GM18867 (cell line): ENCODE measurements at regions not wholly inside any gene's neighbourhood (a gene's known extent, or its start where the extent isn't known, plus 50 kb on each side); places are given as distances from the start of the nearest gene placed in this dataset.
A peak's percentile ranks its signal among the peaks of the same experiment; 100 is the strongest.
"Not testable (repeated sequence)": the region's sequence is repeated elsewhere in the genome, so short reads cannot be mapped to it uniquely, and the experiment has no call there.

Experiments
- ATAC-seq: cut with Tn5 transposase; IDR thresholded peaks from one replicate; pipeline ENCODE4 v1.9.1; 2021; ENCODE audit warnings: mild to moderate bottlenecking, moderate library complexity; ENCODE audit not compliant: unreplicated experiment

DNA sequence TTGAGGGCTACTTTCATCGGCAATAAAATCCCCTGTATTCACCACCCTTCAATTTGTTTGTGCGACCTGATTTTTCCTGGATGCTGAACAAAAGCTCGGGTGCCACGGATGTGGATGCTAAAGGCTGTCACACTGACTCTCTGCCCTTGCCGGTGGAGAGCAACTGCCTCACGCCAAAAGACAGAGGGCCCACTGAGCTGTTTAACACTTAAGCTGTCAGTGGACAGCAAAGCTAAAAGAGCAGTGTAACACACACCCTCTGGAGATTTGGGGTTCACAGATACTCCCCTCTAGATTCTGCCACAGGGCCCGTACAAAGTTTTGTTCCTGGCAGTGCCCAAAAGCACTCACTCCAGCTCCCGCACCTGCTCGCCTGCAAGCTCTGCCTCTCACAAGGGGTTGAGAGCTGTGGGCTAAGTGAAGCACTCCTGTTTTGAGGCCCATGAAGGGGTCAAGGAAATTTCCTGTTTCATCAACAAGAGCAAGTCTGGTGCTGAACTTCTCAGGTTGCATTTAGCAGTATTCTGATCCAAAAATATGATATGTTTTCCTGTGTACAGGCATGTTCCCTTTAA lies 1571.9 kb downstream of the ADGRL3 start:
- ATAC-seq, result no peak

DNA sequence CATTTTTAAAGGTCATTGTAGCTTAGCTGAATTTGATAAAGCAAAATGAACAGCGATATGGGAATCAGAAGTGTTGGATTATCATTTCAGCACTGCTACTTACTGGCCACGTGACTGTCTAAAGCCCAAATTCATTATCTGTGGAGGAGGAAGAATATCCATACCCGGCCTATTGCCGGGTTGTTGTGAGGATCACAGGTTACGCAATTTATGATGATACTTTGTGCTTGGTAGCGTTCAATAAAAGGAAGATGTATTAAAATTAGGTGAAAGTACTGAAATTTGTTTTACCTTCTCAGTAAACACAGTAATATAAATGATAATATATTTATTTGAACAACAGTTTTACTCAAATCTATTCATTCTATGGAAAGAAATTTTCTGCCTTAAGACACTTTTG lies 1540.2 kb downstream of the ADGRL3 start:
- no peak for ATAC-seq

DNA sequence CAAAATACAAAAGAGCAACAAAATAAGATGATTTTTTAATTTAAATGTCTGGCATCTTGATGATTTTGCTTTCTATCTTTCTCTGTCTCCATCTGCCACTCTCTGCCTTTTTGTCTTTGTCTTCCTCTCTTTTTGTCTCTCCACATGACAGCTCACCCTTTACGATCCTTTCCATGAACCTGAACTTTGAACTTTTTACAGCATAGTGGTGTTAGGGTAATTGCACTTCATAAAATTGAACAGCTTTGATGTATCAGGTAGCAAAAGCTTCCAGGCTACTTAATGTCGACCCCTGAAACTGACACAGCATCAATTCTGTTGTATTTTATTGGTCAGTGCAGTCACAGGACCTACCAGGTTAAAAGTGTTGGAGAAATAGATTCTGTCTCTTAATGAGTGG lies 1517.0 kb downstream of the ADGRL3 start:
- ATAC-seq, result no peak

DNA sequence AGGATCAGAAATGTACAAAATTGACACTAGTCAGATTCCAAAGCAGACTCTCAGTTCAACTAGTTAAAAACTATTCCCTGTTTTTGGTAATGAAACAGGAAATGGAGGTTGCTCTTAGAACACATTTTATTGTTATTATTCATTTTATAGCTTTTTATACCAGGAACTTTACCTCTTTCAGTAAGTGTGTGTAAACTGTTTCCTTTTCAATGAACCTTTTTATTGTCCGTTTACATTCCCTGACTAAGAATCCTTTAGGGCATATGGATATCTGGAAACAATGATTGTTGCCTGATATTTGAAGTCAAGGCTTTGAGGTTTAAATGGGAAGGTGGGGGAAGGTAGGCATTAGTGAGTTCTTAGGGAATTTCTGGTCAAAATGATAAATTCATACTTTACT lies 1511.4 kb downstream of the ADGRL3 start:
- no peak for ATAC-seq

DNA sequence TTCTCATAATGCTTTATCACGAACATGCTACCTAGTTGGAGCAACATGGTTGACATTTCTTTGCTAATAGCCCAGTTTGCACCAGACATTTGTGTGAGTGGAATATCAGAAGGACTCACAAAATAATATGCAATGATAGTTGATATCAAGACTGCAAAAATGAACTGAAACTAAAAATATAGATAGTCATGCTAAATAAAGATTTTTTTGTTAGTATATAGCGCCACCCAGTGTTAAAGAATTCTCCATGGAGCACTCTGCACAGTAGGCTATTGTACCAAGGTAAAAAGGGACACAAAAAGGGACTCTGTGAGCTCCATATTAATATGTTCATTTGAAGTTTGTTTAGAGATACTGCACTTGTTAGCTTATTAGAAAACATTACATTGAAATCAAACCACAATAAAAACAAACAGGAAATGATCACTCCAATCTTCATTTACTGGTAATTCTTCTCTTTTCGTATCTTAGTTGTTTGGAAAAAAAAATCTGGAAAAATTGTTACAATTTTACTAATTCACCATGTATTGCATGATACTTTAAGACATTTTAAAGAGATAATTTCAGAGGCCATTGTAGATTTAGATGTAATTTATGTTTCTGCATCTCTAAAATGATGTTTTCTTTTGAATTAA lies 1509.6 kb downstream of the ADGRL3 start:
- ATAC-seq, result peak; percentile 79

DNA sequence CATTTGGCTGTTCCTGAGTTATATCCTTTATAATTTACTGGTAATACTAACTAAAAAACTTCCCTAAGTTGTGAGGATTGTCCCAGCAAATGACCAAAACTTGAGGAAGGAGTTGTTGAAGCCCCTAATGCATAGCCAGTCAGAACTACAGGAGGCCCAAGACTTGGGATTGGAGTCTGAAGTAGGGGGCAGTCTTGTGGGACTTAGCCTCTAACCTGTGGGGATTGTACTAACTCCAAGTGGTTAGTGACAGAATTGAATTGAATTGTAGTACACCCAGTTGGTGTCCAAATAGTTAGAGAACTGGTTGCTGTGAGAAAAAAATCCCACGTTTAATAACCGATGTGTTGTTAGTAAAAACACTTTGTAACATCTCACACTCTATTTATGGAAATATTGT lies 1506.3 kb downstream of the ADGRL3 start:
- no peak for ATAC-seq

DNA sequence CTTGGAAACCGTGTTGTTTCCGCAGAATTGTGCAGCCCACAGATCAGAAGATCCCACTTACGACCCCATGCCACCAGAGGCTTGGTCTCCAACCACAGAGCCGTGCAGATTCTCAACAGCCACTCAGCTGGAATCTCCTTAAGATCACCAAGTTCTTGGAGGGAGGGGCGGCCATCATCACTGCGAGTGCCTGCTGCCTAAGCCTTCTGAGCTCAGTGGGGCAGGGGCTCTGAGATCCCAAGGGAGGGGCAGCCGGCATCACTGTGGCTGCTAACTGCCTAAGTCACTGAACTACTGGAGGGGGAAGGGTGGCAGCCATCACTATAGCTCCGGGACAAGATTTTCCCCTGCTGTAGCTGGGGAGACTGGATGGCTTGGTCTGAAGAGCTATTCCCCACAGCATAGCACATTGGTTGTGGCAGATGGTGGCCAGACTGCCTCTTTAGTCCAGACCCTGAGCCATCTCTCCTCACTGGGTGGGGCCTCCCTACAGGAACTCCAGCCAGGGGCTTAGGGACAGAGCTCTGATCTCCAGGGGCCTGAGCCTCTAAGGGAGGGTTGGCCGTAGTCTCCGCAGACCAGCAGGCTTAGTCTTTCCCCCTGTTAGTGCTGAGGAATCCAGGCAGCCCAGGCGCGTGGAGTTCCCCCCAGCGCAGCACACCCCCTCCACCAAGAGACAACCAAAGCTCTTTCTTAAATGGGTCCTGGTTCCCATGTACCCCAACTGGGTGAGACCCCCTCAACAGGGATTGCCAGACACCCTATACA lies 1483.9 kb downstream of the ADGRL3 start:
- no peak for ATAC-seq

DNA sequence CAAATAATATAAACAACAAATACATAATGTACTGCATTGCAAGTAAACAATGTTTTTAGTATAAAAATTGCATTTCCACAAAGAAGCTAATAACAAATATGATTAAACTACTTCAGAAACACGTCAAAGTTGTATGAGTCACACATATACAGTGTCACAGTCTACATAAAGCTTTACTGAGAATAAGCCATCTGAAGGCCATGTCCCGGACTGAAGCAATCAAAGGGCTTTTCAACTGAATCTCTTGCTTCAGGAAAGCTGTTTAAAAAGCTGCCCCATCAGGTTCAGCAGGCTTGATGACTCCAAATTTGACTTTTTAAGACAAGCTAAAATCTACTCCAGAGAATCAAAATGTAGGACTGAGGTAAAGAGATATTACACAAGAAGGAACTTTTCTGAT lies 1476.8 kb downstream of the ADGRL3 start:
- ATAC-seq, result no peak

DNA sequence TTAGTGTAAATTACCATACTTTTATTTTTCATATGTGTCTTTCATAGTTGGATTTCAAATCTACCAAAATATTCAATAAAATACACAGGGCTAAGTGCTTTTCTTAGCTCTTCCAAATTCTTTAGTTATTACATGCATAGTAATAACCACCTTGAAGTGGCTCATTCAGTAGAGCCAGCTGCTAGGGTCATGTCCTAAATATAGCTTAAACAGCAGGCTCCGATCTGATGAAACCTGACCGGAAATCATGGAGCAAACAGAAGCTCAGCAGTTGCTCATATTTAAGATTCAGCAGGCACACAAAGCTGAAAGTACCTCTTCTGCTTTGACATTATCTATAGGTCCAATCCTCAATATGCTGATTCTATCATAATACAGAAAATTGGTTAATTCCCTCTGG lies 1470.4 kb downstream of the ADGRL3 start:
- no peak for ATAC-seq

DNA sequence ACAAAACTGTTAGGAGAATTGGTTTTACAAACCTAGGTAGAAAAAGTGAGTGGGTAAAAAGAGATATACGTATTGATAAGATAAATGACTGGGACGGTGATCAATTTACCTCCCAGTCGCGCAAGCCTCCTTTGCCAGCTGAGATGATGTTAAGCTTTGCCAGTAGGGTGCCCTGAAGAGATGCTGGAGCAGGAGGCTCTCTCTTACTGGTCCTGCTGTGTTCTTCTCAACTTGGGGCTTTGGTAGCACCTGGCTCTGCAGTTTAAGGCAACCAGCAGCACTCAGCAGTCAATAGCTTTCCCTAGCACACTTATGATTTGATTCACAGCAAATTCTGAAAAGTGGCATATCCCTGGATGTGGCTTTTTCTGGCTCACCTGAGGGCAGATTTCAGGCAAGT lies 1461.7 kb downstream of the ADGRL3 start:
- no peak for ATAC-seq

DNA sequence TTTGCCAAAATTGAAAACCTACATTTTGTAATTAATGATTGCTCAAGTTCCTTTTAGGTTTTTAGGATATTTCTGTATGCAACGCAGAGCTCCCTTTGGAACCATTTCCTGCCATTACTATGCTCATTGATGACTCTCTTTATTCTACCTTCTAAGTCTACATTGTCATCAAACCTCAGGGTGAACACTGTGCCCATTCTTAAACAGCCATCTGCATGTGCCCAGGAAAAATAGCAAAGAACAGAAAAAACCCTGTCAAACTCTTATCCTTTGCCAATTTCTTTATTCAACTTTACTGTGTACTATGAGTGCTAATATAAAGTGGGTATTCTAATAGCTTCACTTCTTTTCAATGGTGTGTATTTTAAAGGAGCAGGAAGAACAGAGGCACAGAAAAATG lies 1455.9 kb downstream of the ADGRL3 start:
- ATAC-seq, result no peak

DNA sequence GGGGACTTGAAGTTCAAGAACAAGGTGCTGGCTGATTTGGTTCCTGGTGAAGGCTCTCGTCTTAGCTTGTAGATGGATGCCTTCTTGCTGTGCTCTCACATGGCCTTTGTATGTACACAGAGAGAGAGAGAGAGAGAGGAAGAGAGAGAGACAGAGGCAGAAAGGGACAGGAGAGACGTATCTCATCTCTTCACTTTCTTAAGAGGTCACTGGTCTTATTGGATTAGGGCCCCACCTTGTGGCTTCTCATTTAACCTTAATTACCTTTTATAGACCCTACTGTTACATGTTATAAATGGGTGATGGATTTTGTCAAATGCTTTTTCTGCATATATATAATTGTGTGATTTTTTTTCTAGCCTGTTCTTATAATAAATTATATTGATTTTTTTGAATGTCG lies 1444.2 kb downstream of the ADGRL3 start:
- ATAC-seq, result peak; percentile 86

DNA sequence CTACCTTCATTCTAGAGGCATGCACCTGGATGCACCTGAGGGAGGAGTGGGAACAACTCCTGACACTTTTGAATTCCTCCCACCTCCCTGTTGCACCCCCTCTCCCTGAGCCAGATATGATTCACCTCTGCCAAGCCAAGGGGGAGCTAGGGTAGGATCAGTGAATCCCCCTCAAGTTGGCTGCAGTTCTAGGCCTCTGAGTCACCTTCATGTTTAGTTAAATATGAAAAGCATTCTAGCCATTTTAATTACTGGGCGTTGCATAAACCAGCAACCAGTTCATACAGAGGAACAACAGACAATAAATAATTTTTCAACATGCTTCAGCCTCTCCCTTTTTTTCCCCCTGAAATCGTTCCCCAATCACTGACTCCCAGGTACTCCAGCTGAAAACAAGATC lies 1440.2 kb downstream of the ADGRL3 start:
- no peak for ATAC-seq

DNA sequence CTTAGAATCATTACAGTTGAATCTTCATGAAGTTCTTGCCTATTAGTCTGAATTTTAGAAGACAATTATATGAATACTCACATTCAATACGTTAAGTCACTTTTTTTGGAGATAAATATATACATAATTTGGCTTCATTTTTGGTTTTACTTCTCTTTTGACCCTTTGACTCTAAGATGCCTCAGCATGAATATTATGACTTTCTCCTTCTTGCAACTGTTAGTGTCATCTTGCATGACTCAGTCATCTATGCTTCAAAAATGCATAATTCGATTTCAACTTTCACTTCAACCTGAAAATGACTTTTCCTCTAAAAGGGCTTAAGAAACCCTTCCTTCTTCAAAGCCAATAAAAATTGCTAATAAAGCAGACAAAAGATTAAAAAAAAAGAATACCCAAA lies 1427.5 kb downstream of the ADGRL3 start:
- ATAC-seq, result no peak

DNA sequence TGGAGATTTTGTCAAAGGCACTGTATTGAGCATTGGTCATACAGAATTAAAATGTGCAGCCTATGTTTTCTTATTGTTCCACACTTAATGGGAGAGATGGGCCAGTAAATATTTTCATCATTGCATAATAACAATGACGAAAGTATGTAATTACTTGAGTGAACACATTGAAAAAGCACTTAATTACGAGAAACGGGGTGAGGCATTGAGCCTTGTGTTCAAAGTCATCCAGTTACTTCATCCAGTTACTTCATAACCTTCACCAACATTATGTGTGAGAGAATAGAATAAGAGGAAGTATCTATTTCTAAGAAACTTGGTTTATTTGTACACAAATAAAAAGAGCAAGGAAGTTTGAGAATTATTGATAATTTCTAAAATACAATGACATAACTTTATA lies 1427.0 kb downstream of the ADGRL3 start:
- ATAC-seq, result no peak

DNA sequence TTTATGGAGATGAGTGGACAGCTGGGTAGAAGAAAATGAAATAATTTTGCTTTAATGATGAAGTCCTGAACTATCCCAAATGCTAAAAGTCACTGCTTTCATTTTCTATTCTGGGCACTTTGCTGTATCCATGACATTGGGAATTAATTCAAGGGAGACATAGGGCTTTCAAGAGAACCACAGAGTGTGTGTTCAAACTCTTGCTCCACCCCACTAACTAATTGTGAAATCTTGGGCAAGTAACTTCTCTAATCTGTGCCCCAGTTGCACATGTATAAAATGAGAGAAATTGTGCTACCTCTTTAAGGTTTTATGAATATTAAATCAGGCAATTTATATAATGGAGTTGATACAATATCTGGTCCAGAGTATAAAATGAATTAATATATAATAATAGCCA lies 1422.0 kb downstream of the ADGRL3 start:
- ATAC-seq, result no peak

DNA sequence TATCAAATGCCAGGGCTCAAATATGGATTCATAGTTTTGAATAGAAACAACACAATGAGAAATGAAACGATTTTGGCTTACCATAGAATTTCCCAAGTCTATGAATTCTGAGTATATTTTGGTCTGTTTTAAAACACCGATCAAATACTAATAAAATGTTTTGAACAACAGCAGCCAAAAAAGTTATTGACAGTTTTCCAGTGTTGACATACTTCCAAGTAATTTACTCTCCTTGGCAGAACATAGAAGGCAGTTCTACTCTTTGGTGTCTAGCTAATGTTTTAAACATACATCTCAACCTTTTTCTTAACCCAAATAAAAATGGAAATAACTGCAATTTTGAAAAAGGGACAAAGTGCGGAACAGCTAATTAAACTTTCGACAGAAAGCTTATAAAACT lies 1419.8 kb downstream of the ADGRL3 start:
- no peak for ATAC-seq

DNA sequence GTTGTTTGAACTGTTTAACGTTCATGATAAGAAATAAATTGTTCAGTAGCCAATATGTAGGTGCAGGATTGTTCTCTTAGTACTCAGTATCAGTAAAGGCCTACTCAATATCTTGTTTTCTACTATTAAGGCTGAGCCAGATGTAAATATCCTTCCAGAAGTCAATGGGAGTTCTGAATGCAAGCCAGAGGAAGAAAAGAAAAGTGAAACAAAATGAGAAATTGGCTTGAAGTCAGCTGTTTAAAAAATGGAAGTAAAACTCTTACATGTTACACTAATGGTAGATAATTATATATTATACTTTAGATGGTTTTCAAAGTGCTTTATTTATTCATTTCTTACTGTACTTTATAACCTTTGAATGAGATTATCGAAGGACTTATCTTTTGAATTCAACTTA lies 1417.9 kb downstream of the ADGRL3 start:
- no peak for ATAC-seq

DNA sequence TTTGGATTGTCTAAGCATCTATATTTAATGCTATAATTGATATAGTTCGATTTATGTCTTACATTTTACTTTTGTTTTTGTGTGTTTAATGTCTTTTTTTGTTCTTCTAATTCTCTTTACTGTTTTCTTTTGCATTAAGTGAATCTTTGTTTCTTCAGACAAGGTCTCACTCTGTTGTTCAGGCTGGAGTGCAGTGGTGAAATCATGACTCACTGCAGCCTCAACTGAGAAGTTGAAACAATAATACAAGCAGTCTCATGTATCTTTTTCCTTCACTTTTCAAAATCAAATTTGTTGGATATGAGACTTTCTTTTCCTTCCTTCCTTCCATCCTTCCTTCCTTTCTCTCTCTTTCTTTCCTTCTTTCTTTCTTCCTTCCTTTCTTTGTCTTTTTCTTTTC lies 1401.6 kb downstream of the ADGRL3 start:
- no peak for ATAC-seq

DNA sequence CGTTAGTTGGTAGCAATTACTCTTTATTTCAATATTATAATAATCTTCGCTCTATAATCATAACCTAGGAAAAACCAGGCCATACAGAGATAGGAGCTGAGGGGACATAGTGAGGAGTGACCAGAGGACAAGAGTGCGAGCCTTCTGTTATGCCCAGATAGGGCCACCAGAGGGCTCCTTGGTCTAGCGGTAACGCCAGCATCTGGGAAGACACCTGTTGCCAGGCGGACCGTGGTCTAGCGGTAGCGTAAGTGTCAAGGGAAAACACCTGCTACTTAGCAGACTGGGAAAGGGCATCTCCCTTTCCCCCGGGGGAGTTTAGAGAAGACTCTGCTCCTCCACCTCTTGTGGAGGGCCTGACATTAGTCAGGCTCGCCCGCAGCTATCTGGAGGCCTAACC lies 1395.1 kb downstream of the ADGRL3 start:
- ATAC-seq, result not testable (repeated sequence)

DNA sequence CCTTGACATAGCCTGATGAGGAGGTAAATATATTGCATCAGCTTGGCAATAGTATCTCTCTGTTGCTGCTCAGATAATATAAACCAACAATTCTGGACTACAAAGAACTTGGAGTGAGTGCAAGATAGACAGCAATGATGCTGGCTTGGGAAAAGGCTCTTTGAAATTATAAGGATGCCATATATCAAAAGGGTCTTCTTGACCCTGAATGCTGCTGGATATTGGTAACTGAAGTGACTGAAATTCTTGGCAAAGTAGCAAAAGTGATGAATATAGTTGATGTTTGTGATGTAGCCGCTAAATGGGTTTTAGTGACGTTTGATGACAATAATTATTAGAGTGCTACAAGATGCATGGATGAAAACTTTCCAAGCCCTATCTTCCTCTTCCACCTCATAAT lies 1391.6 kb downstream of the ADGRL3 start:
- ATAC-seq, result no peak

DNA sequence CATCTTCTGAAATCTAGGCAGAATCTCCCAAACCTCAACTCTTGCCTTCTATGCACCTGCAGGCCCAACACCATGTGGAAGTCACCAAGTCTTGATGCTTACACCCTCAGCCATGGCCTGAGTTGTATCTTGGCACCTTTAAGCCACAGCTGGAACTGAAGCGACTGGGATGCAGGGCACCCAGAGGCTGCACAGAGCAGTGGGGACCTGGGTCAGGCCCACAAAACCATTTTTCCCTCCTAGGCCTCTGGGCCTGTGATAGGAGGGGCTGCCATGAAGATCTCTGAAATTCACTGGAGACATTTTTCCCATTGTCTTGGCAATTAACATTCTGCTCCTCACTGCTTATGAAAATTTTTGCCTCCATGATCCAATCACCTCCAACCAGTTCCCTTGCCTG lies 1388.5 kb downstream of the ADGRL3 start:
- ATAC-seq, result no peak
